Choroid plexus epithelial cell (primary cell): ENCODE measurements at regions not wholly inside any gene's neighbourhood (a gene's known extent, or its start where the extent isn't known, plus 50 kb on each side); places are given as distances from the start of the nearest gene placed in this dataset.
"Not testable (repeated sequence)": the region's sequence is repeated elsewhere in the genome, so short reads cannot be mapped to it uniquely, and the experiment has no call there.

Experiments used
- DNase-seq: peaks from one replicate; pipeline ENCODE4 v3.0.0-alpha.2; 2010; ENCODE audit warnings: low read depth
- H3K4me3 ChIP-seq: 2 replicates; pipeline ENCODE4 v1.5.1; 2011; ENCODE audit warnings: low read depth, mild to moderate bottlenecking, control low read depth, low read length, moderate library complexity
- CTCF ChIP-seq: conservative IDR thresholded peaks from 2 replicates; pipeline ENCODE4 v1.5.1; 2011; ENCODE audit warnings: low read depth, mild to moderate bottlenecking, control low read depth, inconsistent platforms, low read length, moderate library complexity

GRCh38 chr17:51355441-51356410, 95.4 kb downstream of the UTP18 start:
- DNase-seq = no peak
- no peak overlapping the region for H3K4me3 ChIP-seq
- TF ChIP-seq CTCF = no peak

- no peak for TF ChIP-seq CTCF
- H3K4me3 ChIP-seq = no peak overlapping the region
- DNase-seq = no peak
These were observed 98.7 kb downstream of the UTP18 start for GRCh38 chr17:51359055-51359454.

GRCh38 chr17:51362811-51363585, 102.7 kb downstream of the UTP18 start:
- no peak for TF ChIP-seq CTCF
- DNase-seq = peak; percentile 5
- H3K4me3 ChIP-seq = no peak overlapping the region

- no peak overlapping the region for H3K4me3 ChIP-seq
- DNase-seq = no peak
- no peak for TF ChIP-seq CTCF
These were observed 104.7 kb downstream of the UTP18 start for GRCh38 chr17:51365090-51365489.

GRCh38 chr17:51366866-51367265, 106.5 kb downstream of the UTP18 start:
- DNase-seq = no peak
- no peak overlapping the region for H3K4me3 ChIP-seq
- TF ChIP-seq CTCF = no peak

GRCh38 chr17:51367836-51368235, 107.5 kb downstream of the UTP18 start:
- not testable (repeated sequence) for H3K4me3 ChIP-seq, DNase-seq

GRCh38 chr17:51371732-51372151, 111.4 kb downstream of the UTP18 start:
- peak; percentile 74 for DNase-seq
- TF ChIP-seq CTCF = peak; percentile 78
- no peak overlapping the region for H3K4me3 ChIP-seq
